NCI-H345 treated with DMSO at 0.1 percent for 48 hours (cell line): ENCODE measurements at regions not wholly inside any gene's neighbourhood (a gene's known extent, or its start where the extent isn't known, plus 50 kb on each side); places are given as distances from the start of the nearest gene placed in this dataset.

Source experiments
- DNase-seq: peaks from one replicate; lab custom pipeline; 2025; ENCODE audit not compliant: unreplicated experiment; lab: John Stamatoyannopoulos, UW

DNA sequence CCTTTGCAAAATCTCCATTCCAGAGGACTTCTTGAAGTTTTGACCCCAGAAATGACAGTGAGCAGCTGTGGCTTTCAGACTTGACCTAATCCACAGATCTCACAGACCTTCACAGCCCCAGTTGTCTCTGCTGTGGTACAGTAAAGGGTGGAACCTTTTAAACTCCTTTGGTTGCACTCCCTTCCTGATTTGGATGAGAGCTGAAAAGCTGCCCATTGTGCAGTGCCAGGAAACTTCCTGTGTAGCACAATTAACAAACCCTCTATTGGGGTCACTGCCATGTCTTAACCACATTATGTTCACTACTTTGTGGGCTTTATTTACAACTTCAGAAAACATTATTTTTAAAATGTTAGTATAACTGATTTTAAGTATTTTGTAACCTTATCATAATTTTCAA lies 56.7 kb upstream of the PCSK5 start:
- no peak for DNase-seq

GRCh38 chr9:75834878-75835277 lies 55.6 kb upstream of the PCSK5 start:
- DNase-seq = no peak
